Kasumi-1 (cell line): ENCODE measurements at regions not wholly inside any gene's neighbourhood (a gene's known extent, or its start where the extent isn't known, plus 50 kb on each side); places are given as distances from the start of the nearest gene placed in this dataset.

Experiments used
- DNase-seq, 2 experiments: peaks; one replicate each; lab custom pipeline; 2025; lab: John Stamatoyannopoulos, UW

DNA sequence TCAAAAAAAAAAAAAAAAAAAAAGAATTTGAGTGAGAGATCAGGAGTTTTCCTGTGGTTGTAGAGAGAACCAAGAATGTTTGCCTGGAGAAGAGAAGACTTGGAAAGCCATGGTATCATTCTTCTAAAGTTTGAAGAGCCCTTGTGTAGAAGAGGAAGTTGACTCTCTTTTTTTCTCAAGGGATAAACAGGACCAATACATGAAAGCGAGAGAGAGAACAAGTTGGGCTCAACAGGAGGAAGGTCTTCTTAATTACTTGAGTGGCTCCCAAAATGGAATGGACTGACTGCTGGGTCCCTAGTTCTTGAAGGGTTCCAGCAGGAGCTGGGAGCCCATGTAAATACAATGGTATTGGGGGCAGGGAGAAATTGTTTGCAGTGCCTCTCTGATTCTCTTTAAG lies 173.3 kb upstream of the ADO start:
- DNase-seq: peak; percentile 29 to 39

GRCh38 chr10:62632071-62632809 lies 172.3 kb upstream of the ADO start:
- peak; percentile 80 to 85 for DNase-seq

GRCh38 chr10:62633976-62634375 lies 170.5 kb upstream of the ADO start:
- DNase-seq: no peak

DNA sequence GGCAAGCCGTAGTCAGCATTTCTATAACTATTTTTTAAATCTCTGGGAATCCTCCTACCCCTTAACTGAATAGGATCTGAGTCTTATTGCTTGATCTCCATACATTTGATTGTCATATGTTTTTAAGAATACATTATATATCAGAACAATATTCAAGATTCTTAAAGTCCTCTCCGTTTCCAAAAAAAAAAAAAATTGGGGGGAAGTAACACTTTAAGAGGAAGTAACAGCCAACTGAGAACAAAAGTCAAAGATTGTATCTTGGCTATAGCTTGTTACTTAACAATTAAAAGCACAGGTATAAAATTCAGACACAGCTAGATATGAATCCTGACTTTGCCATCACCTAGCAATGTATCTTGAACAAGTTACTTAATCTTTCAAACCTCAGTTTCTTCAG lies 169.9 kb upstream of the ADO start:
- DNase-seq: peak; percentile 27 to 38

DNA sequence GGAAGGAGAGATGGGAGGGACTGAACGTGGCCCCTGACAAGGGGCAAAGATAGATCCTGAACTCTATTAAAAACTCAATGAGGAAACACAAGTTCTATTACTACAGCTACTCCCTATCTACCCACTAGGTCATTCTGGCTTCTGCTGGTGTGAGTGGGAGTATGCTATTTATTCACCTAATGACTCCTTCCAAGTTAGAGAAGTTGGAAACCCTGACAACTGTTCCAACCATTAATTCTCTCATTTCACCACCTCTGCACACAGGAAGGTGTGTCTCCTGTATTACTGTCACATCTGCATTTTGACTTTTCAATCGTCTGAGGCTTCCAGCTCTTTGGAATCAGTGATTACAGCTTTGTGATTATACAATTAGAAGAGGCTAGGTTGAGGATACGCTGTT lies 169.4 kb upstream of the ADO start:
- peak in 1 of 2 experiments; percentile 34 for DNase-seq

DNA sequence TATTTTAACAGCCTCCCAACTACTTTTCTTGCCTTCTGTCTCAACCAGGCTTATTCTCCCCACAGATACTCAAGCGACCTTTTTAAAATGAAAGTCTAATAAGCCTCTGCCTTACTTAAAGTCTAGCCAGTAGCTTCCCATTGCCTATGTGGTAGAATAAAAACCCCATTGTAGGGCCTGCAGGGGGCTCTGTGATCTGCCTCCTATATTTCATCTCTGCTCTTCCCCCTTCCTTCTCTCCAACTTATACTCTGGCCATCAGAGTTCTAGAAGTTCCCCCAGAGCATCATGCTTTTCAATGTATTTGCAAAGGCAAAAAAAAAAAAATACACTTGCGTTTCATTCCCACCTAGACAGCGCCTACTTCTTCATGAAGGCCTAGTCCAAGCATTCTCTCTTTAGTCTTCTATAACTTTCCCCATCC lies 167.7 kb upstream of the ADO start:
- DNase-seq: peak; percentile 64 to 76

DNA sequence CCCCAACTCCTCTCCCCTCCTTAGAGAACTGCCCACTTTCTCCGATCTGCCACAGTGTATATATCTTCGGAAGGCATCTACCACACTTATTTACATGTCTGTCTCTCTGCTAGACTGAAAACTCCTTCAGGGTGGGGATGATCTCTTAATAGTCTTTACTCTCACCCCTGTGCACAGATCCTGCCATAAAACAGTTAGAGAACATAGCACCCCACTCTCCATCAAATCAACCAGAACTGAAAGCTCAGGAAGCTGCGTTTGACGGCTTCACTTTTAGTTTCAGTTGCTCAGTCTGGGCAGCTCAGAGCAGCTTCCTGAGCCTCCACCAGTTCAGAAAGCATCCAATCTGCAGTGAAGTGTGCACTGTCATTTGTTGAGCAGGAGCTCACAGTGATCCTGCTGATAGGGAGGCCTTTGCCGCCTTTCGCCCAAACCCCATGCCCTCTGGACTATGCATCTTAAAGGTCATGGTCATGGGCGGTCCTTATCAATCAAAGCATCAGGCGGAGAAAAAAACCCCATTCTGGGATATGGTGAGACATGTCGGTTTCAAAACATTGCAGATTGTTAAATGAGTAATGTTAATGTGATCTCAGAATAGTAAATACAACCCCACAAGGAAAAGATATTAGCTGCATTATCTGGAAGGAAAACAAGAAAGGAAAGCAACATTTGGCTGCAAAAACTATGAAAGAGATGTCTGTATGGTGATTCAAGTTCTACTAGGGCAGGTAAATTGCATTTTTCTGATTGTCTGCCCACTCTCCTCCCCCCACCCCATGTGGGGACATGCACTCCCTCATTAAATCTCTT lies 167.1 kb upstream of the ADO start:
- peak; percentile 45 to 62 for DNase-seq

GRCh38 chr10:62638062-62638477 lies 166.4 kb upstream of the ADO start:
- DNase-seq: peak; percentile 61 to 62

- no peak for DNase-seq
Observed at GRCh38 chr10:62639144-62639543, 165.4 kb upstream of the ADO start.

DNA sequence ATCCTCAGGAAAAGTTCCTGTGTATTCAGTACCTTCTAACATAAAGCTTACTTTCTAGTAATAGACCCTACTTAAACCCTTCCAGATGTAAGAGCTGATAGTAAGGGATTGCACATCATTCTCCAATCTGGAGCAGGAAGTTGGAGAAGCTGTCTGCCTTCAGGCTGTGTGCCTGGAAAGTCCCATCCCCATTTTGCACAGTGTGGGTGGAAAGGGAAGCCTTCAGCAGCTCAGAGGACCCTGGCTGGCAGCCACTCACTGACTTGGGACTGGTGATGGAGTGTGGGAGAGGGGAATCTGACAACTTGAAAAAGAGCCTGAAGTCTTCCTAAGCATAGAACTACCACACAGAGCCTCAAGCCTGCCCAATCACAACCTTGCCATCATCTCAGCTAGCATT lies 164.1 kb upstream of the ADO start:
- no peak for DNase-seq

DNA sequence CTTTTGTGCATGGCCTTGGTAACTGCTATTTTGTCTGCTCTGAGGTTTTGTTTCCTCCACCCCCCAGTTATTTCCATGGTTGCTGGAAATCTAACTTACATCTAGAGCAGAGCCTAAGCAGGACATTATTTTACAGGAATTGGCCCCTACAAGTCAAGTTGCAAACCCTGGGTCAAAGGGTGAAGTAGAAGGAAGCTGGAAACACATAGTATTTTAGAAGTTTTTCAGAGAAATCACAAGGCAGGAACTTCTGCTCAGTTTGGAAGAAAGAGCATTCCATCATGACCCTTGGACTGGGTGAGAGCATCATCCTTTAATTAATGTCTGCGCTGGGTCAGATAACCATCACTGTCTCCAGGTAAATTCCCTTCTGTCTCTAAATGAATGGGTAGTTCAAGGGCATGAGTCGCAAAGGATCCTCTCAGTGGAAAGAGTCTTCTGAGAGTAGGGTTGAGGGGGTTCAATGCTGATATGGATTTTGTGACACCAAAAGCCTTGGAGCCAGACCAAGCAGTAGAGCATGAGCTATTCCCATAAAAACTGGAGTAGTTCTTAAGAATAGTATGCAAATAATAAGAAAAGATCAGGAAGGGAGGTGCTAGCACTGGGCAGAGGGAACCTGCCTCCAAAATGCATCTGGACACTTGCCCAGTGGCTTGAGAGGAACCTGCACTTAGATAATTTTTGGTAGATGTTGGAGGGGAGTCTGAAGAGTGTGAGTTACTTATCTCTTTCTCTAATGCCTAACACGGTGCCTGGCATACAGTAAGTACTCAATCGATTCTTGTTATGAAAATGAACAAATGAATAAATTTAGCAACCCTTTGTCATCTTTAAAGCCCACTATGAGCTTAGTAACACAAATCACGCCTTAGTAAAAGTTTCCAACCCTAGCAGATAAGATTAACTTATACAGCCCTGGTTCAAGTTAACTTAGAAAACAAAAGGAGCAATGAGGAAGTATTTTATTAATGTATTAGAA lies 160.6 kb upstream of the ADO start:
- no peak for DNase-seq

GRCh38 chr10:62647375-62648092 lies 157.0 kb upstream of the ADO start:
- DNase-seq: no peak

GRCh38 chr10:62648921-62649320 lies 155.6 kb upstream of the ADO start:
- DNase-seq: peak; percentile 28 to 40

DNA sequence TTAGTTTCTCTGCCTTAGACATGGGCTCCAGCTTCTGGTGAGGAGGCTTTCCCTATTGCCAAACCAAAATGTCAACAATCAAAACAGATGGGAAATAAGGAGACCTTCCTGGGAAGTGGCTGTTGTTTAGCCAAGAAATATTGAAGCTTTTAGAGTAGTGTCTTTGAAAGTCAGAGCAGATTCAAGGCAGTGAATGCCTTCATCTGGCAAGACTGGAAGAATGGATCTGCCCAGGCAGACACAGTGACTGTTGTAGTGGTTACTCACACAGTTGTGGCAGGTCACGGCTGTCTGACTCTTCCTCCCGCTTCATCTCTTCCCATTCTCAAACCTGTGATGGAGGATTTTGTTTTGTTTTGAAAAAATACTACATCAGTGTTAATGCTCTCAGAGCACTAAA lies 154.1 kb upstream of the ADO start:
- no peak for DNase-seq

DNA sequence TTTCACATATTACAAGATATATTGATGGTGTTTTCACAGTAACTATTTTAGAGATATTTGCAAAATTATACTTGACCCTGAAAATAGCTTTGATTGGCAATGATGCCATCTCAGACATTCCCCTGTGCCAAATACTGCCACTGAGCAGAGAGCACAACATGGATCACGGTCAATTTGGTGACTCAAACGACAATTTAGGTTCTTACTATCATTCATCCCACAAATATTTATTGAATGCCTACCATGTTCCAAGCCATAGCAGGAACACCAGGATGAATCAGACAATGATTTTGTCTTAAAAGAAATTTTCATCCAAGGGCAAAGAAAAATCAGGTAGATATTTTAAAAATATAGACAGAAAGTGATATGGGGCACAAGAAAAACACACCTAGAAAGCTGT lies 153.2 kb upstream of the ADO start:
- no peak for DNase-seq

GRCh38 chr10:62652114-62652513 lies 152.4 kb upstream of the ADO start:
- no peak for DNase-seq

DNA sequence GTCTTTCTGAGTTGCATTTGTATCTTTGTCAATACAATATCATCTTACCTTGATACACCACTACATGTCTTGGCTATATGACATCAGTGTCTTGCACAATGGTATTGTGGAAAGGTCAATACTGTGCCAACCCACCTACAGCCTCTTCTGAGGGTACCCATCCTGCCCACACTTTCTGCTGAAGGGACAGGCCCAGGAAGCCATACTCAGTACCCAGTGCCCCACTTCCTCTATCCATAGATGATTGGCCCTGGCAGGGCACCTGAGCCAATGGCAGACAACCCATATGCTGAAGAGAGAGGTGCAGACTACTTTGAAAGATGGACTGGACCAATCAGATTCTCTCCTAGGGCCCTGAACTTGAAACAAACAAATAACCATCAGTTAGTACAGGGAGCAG lies 152.0 kb upstream of the ADO start:
- DNase-seq: no peak

DNA sequence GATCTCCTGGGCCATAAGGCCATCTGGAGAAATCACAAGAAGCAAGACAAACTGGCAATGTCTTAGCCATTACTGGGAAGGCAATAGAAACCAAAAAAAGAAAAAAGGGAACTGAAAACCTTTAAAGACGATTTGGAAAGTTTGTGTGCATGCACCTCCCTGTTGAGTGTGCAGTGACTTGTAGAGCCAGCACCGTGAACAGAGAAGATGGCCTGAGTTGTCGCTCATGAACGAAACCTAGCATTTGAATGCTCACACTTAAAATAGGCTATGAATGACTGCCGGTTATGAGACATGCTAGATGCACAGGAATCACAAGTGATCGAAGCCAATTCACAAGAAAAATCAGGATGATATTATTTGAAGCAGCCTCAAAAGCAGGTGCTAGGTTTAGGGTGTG lies 151.3 kb upstream of the ADO start:
- DNase-seq: no peak

GRCh38 chr10:62654966-62655336 lies 149.6 kb upstream of the ADO start:
- DNase-seq: no peak

GRCh38 chr10:62655337-62655994 lies 149.1 kb upstream of the ADO start:
- DNase-seq: no peak

GRCh38 chr10:62657244-62657835 lies 147.2 kb upstream of the ADO start:
- no peak for DNase-seq
